Parathyroid adenoma (tissue), 2 donors: ENCODE measurements at regions not wholly inside any gene's neighbourhood (a gene's known extent, or its start where the extent isn't known, plus 50 kb on each side); places are given as distances from the start of the nearest gene placed in this dataset.

ENCODE experiments used
- H2AFZ ChIP-seq: fragments of 300-600 bp; sonication (generic); one replicate; pipeline ENCODE4 v1.7.0; 2017; ENCODE audit warnings: antibody characterized with exemption, mild to moderate bottlenecking
- H3K27ac ChIP-seq: fragments of 300-600 bp; sonication (generic); one replicate; pipeline ENCODE4 v1.7.0; 2017
- H3K27me3 ChIP-seq: fragments of 300-600 bp; sonication (generic); one replicate; pipeline ENCODE4 v1.7.0; 2017; ENCODE audit warnings: low read length; ENCODE audit not compliant: control insufficient read depth, insufficient read depth
- H3K36me3 ChIP-seq: fragments of 300-600 bp; sonication (generic); one replicate; pipeline ENCODE4 v1.7.0; 2017; ENCODE audit warnings: low read length; ENCODE audit not compliant: control insufficient read depth, insufficient read depth
- H3K4me1 ChIP-seq: fragments of 300-600 bp; sonication (generic); one replicate; pipeline ENCODE4 v1.7.0; 2017; ENCODE audit warnings: control low read depth
- H3K4me2 ChIP-seq: fragments of 300-600 bp; sonication (generic); one replicate; pipeline ENCODE4 v1.7.0; 2017; ENCODE audit warnings: low read length
- H3K4me3 ChIP-seq: fragments of 300-600 bp; sonication (generic); one replicate; pipeline ENCODE4 v1.7.0; 2017; ENCODE audit warnings: low read depth, low read length
- H3K79me2 ChIP-seq: fragments of 300-600 bp; sonication (generic); one replicate; pipeline ENCODE4 v1.7.0; 2017; ENCODE audit warnings: control low read depth
- H3K9ac ChIP-seq: fragments of 300-600 bp; sonication (generic); one replicate; pipeline ENCODE4 v1.7.0; 2017; ENCODE audit warnings: mild to moderate bottlenecking
- H3K9me3 ChIP-seq: fragments of 300-600 bp; sonication (generic); one replicate; pipeline ENCODE4 v1.7.0; 2017; ENCODE audit warnings: low read length; ENCODE audit not compliant: control insufficient read depth
- CTCF ChIP-seq: fragments of 300-600 bp; sonication (generic); IDR thresholded peaks from one replicate; pipeline ENCODE4 v1.7.0; 2017; ENCODE audit warnings: antibody characterized with exemption, mild to moderate bottlenecking
- donor health status: primary hyperparathyroidism.

GRCh38 chr3:144033240-144033589 is 61.6 kb downstream of the DIPK2A start:
- Histone ChIP-seq H2AFZ (no peak overlapping the region), H3K4me3 (no peak overlapping the region), H3K4me1 (no peaks in the 10 kb centered on the region), H3K27ac (no peak overlapping the region), H3K4me2 (no peak overlapping the region), H3K27me3 (no peaks in the 10 kb centered on the region), H3K79me2 (no peaks in the 10 kb centered on the region), H3K9me3 (no peaks in the 10 kb centered on the region), H3K9ac (no peak overlapping the region), H3K36me3 (no peaks in the 10 kb centered on the region)
- no peak for TF ChIP-seq CTCF

- TF ChIP-seq CTCF = no peak
- no peak overlapping the region for H3K27ac ChIP-seq
- H3K4me3 ChIP-seq = no peak overlapping the region
- no peaks in the 10 kb centered on the region for H3K27me3 ChIP-seq
- no peak overlapping the region for H3K4me2 ChIP-seq
- no peak overlapping the region for H3K9ac ChIP-seq
- no peak overlapping the region for H2AFZ ChIP-seq
- H3K4me1 ChIP-seq = no peaks in the 10 kb centered on the region
- no peaks in the 10 kb centered on the region for H3K9me3 ChIP-seq
- peaks cover 2% of the 10 kb centered on the region for H3K36me3 ChIP-seq
- no peaks in the 10 kb centered on the region for H3K79me2 ChIP-seq
Measured at GRCh38 chr3:144033863-144034262, 62.2 kb downstream of the DIPK2A start.

- Histone ChIP-seq H3K9ac (no peak overlapping the region), H3K79me2 (no peaks in the 10 kb centered on the region), H3K4me3 (no peak overlapping the region), H3K36me3 (peaks cover 2% of the 10 kb centered on the region), H3K4me1 (no peaks in the 10 kb centered on the region), H3K27ac (no peak overlapping the region), H3K4me2 (no peak overlapping the region), H2AFZ (no peak overlapping the region), H3K9me3 (no peaks in the 10 kb centered on the region), H3K27me3 (no peaks in the 10 kb centered on the region)
- no peak for TF ChIP-seq CTCF
Measured at GRCh38 chr3:144034715-144035290, 63.2 kb downstream of the DIPK2A start.

GRCh38 chr3:144036498-144036897 is 64.9 kb downstream of the DIPK2A start:
- Histone ChIP-seq H3K9me3 (no peaks in the 10 kb centered on the region), H3K4me2 (no peak overlapping the region), H3K36me3 (peaks cover 2% of the 10 kb centered on the region), H3K27ac (no peak overlapping the region), H3K9ac (no peak overlapping the region), H3K4me1 (no peaks in the 10 kb centered on the region), H3K79me2 (no peaks in the 10 kb centered on the region), H3K27me3 (no peaks in the 10 kb centered on the region), H2AFZ (no peak overlapping the region), H3K4me3 (no peak overlapping the region)
- no peak for TF ChIP-seq CTCF

GRCh38 chr3:144039661-144040060 is 68.0 kb downstream of the DIPK2A start:
- no peak overlapping the region for H2AFZ ChIP-seq
- no peak overlapping the region for H3K9ac ChIP-seq
- H3K4me2 ChIP-seq = no peak overlapping the region
- H3K9me3 ChIP-seq = no peaks in the 10 kb centered on the region
- H3K79me2 ChIP-seq = no peaks in the 10 kb centered on the region
- no peak for TF ChIP-seq CTCF
- no peaks in the 10 kb centered on the region for H3K4me1 ChIP-seq
- H3K36me3 ChIP-seq = peaks cover 2% of the 10 kb centered on the region
- H3K4me3 ChIP-seq = no peak overlapping the region
- H3K27me3 ChIP-seq = no peaks in the 10 kb centered on the region
- H3K27ac ChIP-seq = no peak overlapping the region
